Muscle layer of colon (tissue), 2 donors: ENCODE measurements at regions not wholly inside any gene's neighbourhood (a gene's known extent, or its start where the extent isn't known, plus 50 kb on each side); places are given as distances from the start of the nearest gene placed in this dataset.

Experiments
- H3K27ac ChIP-seq: one replicate; pipeline ENCODE4 v1.7.0; 2013; ENCODE audit warnings: low read depth, mild to moderate bottlenecking, low read length, moderate library complexity
- H3K27me3 ChIP-seq, 2 donors: one replicate each; pipeline ENCODE4 v1.7.0; 2013; ENCODE audit warnings: low read length in 2 of 2, mild to moderate bottlenecking in 2 of 2; ENCODE audit not compliant: insufficient read depth in 2 of 2, control insufficient read depth in 1 of 2
- H3K36me3 ChIP-seq: one replicate; pipeline ENCODE4 v1.7.0; 2013; ENCODE audit warnings: mild to moderate bottlenecking, low read length; ENCODE audit not compliant: insufficient read depth
- H3K4me1 ChIP-seq: one replicate; pipeline ENCODE4 v1.7.0; 2013; ENCODE audit warnings: mild to moderate bottlenecking, low read length; ENCODE audit not compliant: insufficient read depth
- H3K4me3 ChIP-seq, 2 donors: one replicate each; pipeline ENCODE4 v1.7.0; 2013; ENCODE audit warnings: low read length in 2 of 2, low read depth in 1 of 2, mild to moderate bottlenecking in 1 of 2, moderate library complexity in 1 of 2
- H3K9ac ChIP-seq: one replicate; pipeline ENCODE4 v1.7.0; 2013; ENCODE audit warnings: low read length
- H3K9me3 ChIP-seq: one replicate; pipeline ENCODE4 v1.7.0; 2013; ENCODE audit warnings: mild to moderate bottlenecking, low read length
- donor health status: abdominal sarcoma.
- donor health status: Adenocarcinoma of cecum.

- no peak overlapping the region for H3K4me3 ChIP-seq
- H3K36me3 ChIP-seq: no peaks in the 10 kb centered on the region
- H3K9me3 ChIP-seq: no peaks in the 10 kb centered on the region
- H3K4me1 ChIP-seq: no peaks in the 10 kb centered on the region
- H3K27me3 ChIP-seq: peaks cover 0 to 6% of the 10 kb centered on the region in 2 donors
- H3K27ac ChIP-seq: no peak overlapping the region
- H3K9ac ChIP-seq: no peak overlapping the region
These were observed 120.3 kb upstream of the SLC6A11 start for GRCh38 chr3:10695595-10696285.

DNA sequence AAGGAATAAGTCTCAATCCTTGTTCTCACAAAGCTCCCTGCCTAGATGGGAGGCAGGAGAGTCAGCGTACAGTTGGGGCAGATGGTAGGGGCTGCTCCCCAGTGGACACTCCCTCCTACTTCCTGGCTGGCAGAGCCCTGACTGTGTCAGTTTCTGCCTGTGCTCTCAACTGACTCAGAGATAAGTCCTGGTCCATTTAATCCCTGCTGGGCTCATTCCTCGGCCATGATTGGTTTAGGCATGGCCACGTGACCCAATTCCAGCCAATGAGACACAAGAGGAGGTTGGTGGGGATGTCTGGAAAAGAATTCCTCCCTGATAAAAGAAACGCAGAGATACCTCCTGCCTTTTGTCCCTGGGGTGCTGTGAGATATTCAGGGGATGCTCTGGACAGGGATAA, 118.1 kb upstream of the SLC6A11 start:
- Histone ChIP-seq H3K27ac (no peak overlapping the region), H3K9me3 (no peaks in the 10 kb centered on the region), H3K4me3 (no peak overlapping the region), H3K4me1 (no peaks in the 10 kb centered on the region), H3K27me3 (peaks cover 6 to 9% of the 10 kb centered on the region in 2 donors), H3K36me3 (no peaks in the 10 kb centered on the region), H3K9ac (no peak overlapping the region)

DNA sequence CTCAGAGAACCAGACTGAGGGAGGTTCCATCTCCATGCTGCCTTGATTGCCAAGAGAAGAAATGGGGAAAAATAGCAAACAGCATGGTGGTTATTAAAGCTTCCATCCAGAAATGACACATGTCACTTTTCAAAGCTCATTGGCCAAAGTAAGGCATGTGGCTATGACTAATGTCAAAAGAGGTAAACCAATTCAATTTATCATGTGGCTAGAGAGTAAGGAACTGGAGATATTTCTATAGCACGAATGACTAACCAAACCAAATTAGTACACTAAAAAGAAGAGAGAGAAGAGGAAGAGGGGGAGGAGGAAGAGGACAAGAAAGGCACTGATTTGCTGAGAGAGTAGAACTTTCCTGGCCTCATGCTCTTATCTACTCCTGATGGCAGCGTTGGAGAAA, 115.2 kb upstream of the SLC6A11 start:
- Histone ChIP-seq H3K4me3 (no peak overlapping the region), H3K27me3 (peaks cover 22 to 38% of the 10 kb centered on the region in 2 donors), H3K9me3 (no peaks in the 10 kb centered on the region), H3K4me1 (no peaks in the 10 kb centered on the region), H3K27ac (no peak overlapping the region), H3K9ac (no peak overlapping the region), H3K36me3 (no peaks in the 10 kb centered on the region)

DNA sequence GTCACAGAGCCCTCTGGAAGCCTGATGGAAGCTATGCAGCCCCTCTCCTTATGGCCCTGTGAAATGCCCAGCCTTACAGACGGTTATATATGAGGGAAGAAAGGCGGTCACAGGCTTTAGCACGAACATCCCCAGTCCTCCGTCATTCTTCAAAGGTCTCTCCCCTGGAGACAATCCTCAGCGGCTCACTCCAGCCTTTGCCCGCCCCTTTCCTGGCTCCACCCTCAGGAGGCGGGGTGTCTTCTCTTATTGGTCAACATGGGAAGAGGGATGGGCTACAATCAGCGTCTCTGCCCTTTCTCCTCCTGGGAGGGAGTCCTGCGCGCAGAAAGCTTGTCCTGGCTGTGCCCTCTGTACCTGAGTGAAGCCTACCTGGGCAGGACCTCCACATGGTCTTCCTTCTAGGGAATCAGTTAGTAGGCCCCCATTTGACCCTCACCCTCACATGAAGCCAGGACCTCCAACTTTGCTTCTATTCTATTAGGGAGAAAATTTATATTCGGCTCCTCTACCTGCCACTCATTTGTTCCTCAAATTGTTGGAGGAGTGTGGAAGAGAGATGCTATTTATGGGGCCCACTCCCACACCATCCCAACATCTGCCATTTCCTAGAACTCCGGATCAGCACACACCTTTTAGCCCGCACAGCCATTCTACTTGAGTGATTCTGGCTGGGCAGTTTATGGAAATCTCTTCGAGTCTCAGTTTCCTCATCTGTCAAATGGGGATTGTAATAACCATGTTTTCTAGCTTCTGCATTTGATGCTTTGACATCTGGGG, 112.9 kb upstream of the SLC6A11 start:
- peaks cover 30 to 58% of the 10 kb centered on the region in 2 donors for H3K27me3 ChIP-seq
- no peaks in the 10 kb centered on the region for H3K4me1 ChIP-seq
- no peaks in the 10 kb centered on the region for H3K9me3 ChIP-seq
- H3K9ac ChIP-seq: no peak overlapping the region
- no peak overlapping the region for H3K27ac ChIP-seq
- no peak overlapping the region for H3K4me3 ChIP-seq
- no peaks in the 10 kb centered on the region for H3K36me3 ChIP-seq

- Histone ChIP-seq H3K36me3 (no peaks in the 10 kb centered on the region), H3K4me1 (no peaks in the 10 kb centered on the region), H3K9me3 (no peaks in the 10 kb centered on the region), H3K9ac (no peak overlapping the region), H3K27ac (no peak overlapping the region), H3K27me3 (peaks cover 32 to 65% of the 10 kb centered on the region in 2 donors), H3K4me3 (no peak overlapping the region)
These were observed 112.2 kb upstream of the SLC6A11 start for GRCh38 chr3:10703875-10704274.

- Histone ChIP-seq H3K27ac (no peak overlapping the region), H3K4me3 (no peak overlapping the region), H3K9ac (no peak overlapping the region), H3K27me3 (peaks cover 36 to 76% of the 10 kb centered on the region in 2 donors), H3K36me3 (no peaks in the 10 kb centered on the region), H3K4me1 (no peaks in the 10 kb centered on the region), H3K9me3 (no peaks in the 10 kb centered on the region)
These were observed 109.8 kb upstream of the SLC6A11 start for GRCh38 chr3:10706156-10706739.

- Histone ChIP-seq H3K9me3 (no peaks in the 10 kb centered on the region), H3K4me3 (no peak overlapping the region), H3K27me3 (peaks cover 36 to 76% of the 10 kb centered on the region in 2 donors), H3K36me3 (no peaks in the 10 kb centered on the region), H3K27ac (no peak overlapping the region), H3K9ac (no peak overlapping the region), H3K4me1 (no peaks in the 10 kb centered on the region)
These were observed 109.2 kb upstream of the SLC6A11 start for GRCh38 chr3:10706740-10707399.

GRCh38 chr3:10707400-10708215, 108.4 kb upstream of the SLC6A11 start:
- peaks cover 36 to 75% of the 10 kb centered on the region in 2 donors for H3K27me3 ChIP-seq

DNA sequence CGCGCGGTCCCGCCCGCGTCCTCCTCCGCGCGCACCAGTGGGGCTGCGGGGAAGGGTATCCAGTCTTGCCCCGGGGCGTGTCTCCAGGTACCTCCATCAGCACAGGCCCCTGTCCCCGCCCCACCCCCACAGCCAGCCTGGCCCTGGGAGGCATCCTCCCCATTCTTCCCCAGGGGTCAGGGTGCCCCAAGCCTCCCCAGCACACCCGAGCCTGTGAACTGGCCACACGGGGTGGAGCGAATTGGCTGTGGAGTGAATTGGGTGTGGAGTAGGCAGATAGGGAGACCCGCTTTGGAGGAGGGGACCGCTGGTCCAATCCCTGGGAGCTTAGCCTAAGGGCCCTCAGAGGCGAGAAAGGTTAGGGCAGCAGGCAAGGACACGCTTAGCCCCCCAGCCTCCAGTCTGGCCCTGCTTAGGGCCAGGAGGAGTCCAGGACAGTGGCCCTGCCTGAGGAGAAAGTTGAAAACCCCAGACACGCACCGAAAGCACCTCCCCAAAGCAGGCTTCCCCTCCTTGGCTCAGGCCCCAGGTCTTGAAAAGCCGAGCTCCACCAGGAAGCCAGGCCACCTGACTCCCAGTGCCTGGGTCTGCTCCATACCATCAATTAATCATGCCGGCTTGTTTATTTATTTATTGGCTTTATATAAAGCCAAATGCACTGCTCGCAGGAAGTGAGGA, 107.7 kb upstream of the SLC6A11 start:
- no peak overlapping the region for H3K9ac ChIP-seq
- no peaks in the 10 kb centered on the region for H3K4me1 ChIP-seq
- H3K27ac ChIP-seq: no peak overlapping the region
- no peaks in the 10 kb centered on the region for H3K36me3 ChIP-seq
- no peaks in the 10 kb centered on the region for H3K9me3 ChIP-seq
- no peak overlapping the region for H3K4me3 ChIP-seq
- H3K27me3 ChIP-seq: peaks cover 34 to 68% of the 10 kb centered on the region in 2 donors

More at GRCh38 chr3:10707400-10708215, 108.4 kb upstream of the SLC6A11 start:
- H3K36me3 ChIP-seq: no peaks in the 10 kb centered on the region
- H3K27ac ChIP-seq: no peak overlapping the region
- H3K4me3 ChIP-seq: no peak overlapping the region
- H3K9me3 ChIP-seq: no peaks in the 10 kb centered on the region
- no peak overlapping the region for H3K9ac ChIP-seq
- no peaks in the 10 kb centered on the region for H3K4me1 ChIP-seq

DNA sequence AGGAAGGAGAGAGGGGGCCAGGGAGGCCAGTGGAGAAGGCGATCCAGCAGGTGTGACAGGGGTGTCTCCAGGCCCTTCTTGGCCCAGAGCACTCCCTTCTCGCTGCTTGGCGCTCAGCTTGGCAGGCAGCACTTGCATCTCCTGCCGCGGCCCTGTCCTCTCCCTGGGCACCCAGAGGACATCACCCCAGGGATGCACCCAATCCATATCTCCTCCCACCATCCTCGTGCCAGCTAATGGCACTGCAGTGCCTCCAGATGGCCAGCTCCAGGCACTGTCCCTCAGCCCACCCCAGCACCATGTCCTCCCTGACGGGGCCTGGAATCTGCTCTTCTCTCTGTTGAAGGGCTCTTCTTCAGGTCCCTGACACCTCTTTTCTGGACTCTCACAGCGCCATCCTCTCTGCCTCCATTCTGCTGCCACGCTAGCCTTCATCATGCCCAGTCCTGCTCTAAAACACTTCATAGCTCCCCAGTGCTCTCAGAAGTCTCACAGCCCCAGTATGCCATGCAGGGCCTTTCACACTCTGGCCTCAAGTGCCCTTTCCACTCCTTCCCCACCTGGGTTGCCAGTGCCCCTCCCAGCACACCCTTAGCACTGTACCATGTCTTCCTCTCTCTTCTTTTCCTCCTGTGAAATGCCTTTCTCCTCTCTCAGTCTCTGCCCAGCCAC, 106.8 kb upstream of the SLC6A11 start:
- Histone ChIP-seq H3K4me1 (no peaks in the 10 kb centered on the region), H3K36me3 (no peaks in the 10 kb centered on the region), H3K4me3 (no peak overlapping the region), H3K9ac (no peak overlapping the region), H3K27ac (no peak overlapping the region), H3K9me3 (no peaks in the 10 kb centered on the region), H3K27me3 (peaks cover 28 to 59% of the 10 kb centered on the region in 2 donors)
